HPDE6-E6E7 (cell line): ENCODE measurements at regions not wholly inside any gene's neighbourhood (a gene's known extent, or its start where the extent isn't known, plus 50 kb on each side); places are given as distances from the start of the nearest gene placed in this dataset.

ENCODE experiments used
- DNase-seq: peaks from one replicate; pipeline ENCODE4 v3.0.0; 2011; ENCODE audit warnings: missing footprints; ENCODE audit errors: extremely low spot score

- no peak for DNase-seq
Observed at GRCh38 chr6:165877773-165878172, 214.7 kb upstream of the PDE10A start.

DNA sequence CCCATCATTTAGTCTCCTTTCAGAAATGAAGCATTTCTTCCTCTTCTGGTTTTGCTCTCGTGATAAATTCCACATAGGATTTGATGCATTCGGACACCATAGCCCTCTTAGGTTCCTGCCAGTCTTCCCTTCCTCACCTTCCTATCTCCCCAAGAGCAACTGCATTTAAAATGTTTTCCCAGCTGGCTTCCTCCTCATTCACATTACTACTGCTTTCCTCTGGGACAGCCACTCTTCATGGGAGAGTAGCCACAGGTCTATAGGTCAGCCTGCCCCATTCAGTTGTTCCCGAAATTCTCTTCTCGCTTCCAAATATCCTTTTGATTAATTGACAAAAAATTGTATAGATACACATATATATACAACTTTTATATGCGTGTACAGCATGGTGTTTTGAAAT lies 214.2 kb upstream of the PDE10A start:
- no peak for DNase-seq

DNA sequence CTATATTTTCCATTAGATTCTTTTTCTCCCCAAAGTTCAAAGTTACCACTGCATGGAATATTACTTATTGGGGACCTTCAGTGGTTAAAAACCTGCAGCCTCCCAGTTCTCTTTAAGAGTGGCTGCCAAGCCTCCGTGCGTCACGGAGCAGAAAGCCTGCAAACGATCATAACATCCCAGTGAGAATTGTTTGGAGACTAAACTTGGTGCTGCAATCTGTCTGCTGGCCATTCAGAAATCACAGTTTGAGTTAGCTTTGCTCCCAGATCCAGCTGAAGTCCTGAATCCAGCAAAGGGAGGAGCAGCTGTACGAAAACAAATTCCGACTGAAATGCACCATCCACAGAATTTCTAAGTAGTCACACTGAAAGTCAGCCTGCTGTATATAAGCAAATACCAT lies 213.5 kb upstream of the PDE10A start:
- DNase-seq = no peak

- no peak for DNase-seq
Observed at GRCh38 chr6:165875946-165876345, 212.9 kb upstream of the PDE10A start.

- DNase-seq = no peak
Observed at GRCh38 chr6:165873976-165874375, 210.9 kb upstream of the PDE10A start.

- no peak for DNase-seq
Observed at GRCh38 chr6:165872811-165873210, 209.8 kb upstream of the PDE10A start.

GRCh38 chr6:165872311-165872710 lies 209.3 kb upstream of the PDE10A start:
- no peak for DNase-seq

GRCh38 chr6:165871571-165871970 lies 208.5 kb upstream of the PDE10A start:
- no peak for DNase-seq

GRCh38 chr6:165869526-165869925 lies 206.5 kb upstream of the PDE10A start:
- DNase-seq = no peak

DNA sequence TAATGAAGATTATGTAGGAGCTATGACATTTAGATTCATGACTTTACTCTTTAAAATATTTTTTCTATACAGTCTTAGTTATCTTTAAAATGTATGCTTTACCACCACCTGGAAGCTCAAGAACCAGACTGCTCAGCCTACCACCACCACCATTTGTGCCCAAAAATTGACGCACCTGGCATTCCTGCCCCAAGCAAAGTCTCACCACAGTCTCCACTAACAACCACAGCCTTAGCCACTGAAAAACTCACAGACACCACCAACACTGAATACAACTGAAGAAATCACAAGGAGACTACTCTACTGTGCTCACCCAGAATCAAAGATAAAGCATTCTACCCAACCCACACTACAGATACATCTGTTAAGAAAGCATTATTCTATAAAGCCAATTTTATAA lies 201.9 kb upstream of the PDE10A start:
- DNase-seq = no peak

DNA sequence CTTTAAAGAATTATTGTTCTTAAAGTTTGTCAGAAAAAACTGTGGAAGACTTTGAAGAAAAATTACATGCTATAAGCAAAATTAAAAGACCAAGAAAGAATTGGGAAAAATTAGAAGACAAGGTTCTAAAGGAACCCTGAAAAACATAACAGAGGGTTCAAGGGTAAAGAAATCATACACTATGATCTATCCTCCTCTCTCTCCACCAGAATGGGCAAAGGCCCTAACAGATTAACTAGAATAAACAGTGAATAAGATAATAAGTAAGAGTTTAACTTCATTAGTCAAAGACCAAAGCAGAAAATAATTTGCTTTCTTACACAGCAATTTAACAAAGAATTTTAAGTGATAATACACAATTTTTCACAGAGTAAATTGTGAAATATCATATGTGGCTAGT lies 201.2 kb upstream of the PDE10A start:
- DNase-seq = no peak

DNA sequence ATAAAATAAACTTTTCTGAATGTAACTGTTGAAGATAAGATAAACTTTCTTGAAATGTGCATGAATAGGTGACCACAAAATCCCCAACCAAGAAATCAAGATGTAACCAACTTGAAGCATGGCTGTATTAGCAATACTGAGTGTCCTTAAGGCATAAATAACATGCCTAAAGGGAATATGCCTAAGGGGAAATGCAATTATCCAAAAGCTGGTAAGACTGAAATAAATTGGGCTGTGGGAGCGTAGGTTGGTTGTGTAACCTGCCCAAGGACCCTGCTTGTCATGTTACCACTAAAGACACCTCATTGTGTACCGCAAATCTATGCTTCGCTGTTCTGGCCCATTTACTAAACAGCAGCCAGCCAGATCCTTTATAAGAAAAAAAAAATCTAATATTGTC lies 200.8 kb upstream of the PDE10A start:
- no peak for DNase-seq

GRCh38 chr6:165862813-165863212 lies 199.8 kb upstream of the PDE10A start:
- no peak for DNase-seq

GRCh38 chr6:165861226-165861625 lies 198.2 kb upstream of the PDE10A start:
- DNase-seq = no peak

- DNase-seq = no peak
Observed at GRCh38 chr6:165858586-165858985, 195.5 kb upstream of the PDE10A start.

GRCh38 chr6:165855856-165856255 lies 192.8 kb upstream of the PDE10A start:
- DNase-seq = no peak

GRCh38 chr6:165854863-165855593 lies 192.0 kb upstream of the PDE10A start:
- DNase-seq = no peak

- DNase-seq = no peak
Observed at GRCh38 chr6:165854061-165854862, 191.2 kb upstream of the PDE10A start.

DNA sequence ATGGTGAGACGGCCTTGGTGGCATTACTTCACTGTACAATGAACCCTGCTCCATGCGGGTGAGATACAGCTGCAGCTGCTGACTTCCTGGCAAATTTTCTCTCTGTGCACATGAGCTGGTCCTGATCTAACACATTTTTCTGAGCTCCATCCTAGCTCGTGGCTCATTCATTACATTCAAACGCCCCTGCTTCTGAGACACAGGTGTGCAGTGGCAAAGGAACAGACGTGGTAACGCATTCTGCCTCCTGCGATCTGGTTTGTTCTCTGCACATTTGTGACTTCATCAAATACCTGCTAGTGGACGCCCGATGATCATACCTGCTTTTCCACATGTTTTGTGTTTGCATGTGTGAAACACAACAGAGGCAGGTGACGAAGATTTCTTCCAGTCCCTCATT lies 189.6 kb upstream of the PDE10A start:
- no peak for DNase-seq

- DNase-seq = peak; percentile 32
Observed at GRCh38 chr6:165850434-165851019, 187.5 kb upstream of the PDE10A start.

- no peak for DNase-seq
Observed at GRCh38 chr6:165849534-165850430, 186.7 kb upstream of the PDE10A start.

DNA sequence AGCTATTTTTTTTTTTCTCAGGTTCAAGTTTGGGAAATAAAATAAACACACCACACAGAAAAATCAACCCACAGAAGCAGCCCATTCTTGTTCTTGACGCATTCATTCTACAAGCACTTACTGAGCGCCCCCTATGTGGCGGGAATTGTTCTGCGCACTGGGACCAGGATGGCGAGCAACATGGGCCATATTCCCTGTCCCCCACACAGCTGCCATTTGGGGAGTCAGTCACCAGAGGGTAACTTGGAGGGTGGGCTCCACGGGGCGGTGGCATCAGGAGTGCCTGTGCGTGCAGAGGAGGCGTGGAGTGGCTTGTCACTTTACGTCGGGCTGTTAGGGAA lies 185.0 kb upstream of the PDE10A start:
- DNase-seq = no peak
